HL-60 (cell line): ENCODE measurements at regions not wholly inside any gene's neighbourhood (a gene's known extent, or its start where the extent isn't known, plus 50 kb on each side); places are given as distances from the start of the nearest gene placed in this dataset.

ENCODE experiments used
- CTCF ChIP-seq: IDR thresholded peaks from one replicate; pipeline ENCODE4 v1.5.1; 2011; ENCODE audit warnings: low read length, control low read depth, inconsistent platforms; ENCODE audit not compliant: insufficient read depth
- GABPA ChIP-seq: IDR thresholded peaks from 2 replicates; pipeline ENCODE4 v1.6.1; 2012; ENCODE audit warnings: low read depth
- POLR2AphosphoS5 ChIP-seq: IDR thresholded peaks from 2 replicates; pipeline ENCODE4 v1.6.1; 2012; ENCODE audit warnings: low read depth

- TF ChIP-seq CTCF, result no peak
- no peak for TF ChIP-seq POLR2AphosphoS5
- no peak for TF ChIP-seq GABPA
Observed at GRCh38 chr17:36842963-36843558, 94.2 kb upstream of the LHX1 start.
